Globus pallidus (tissue), 1 donor: ENCODE measurements at regions not wholly inside any gene's neighbourhood (a gene's known extent, or its start where the extent isn't known, plus 50 kb on each side); places are given as distances from the start of the nearest gene placed in this dataset.
"Not testable (repeated sequence)": the region's sequence is repeated elsewhere in the genome, so short reads cannot be mapped to it uniquely, and the experiment has no call there.

Experiments used
- DNase-seq: peaks from one replicate; pipeline ENCODE4 v3.0.0-alpha.2; 2015; ENCODE audit warnings: low spot score

- DNase-seq: no peak
Observed at GRCh38 chr7:131797841-131798240, 241.4 kb upstream of the PODXL start.

- DNase-seq: no peak
Observed at GRCh38 chr7:131795400-131795799, 239.0 kb upstream of the PODXL start.

DNA sequence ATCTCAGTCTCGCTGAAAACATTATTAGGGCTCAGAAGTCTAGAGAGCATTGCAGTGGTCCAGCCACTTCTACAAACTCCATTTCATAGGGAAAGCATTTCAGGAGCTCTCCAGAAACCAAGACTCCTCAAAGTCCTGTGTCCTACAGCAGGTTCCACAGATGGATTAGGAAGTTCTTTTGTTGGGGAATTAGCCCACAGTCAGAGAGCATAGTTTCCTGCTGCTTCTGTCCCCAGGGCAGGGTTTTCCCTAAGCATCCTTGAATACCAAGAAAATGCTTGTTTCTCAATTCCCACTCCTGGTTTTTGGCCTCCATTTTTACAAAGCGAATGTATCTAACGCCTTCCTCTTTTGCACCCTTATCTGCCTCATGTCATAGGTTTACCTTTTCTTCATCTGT is 235.9 kb upstream of the PODXL start:
- no peak for DNase-seq

DNA sequence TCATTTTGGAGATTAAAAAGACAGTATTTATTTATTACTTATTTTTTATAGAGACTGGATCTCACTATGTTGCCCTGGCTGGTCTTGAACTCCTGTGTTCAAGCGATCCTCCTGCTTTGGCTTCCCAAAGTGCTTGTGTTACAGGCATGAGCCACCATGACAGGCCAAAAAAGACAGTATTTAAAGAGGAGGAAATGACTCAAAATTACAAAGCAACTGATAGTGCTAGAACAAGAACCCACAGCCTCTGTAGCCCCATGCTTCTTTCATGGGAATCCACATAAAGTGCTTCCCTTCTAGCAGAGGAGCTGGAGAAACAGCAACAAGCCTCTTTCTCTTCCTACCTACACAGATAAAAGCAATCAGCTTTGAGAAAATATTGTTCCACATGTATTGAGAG is 230.7 kb upstream of the PODXL start:
- DNase-seq: no peak

DNA sequence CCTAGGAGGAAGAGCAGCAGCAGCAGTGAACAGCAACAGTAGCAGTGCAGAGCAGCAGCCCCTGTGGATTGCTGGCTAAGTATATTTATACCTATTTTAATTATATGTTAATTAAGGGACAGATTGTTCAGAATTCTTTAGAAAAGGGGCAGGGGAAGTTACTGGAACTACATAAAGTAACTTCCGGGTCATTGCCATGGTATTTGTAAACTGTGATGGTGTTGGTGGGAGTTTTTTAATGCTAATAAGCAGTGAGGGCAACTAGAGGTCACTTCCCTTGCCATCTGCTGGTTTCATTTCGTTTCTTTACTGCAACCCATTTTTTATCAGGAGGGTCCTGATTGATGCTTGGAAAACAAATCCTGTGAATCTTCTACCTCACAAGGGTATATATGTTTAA is 229.8 kb upstream of the PODXL start:
- no peak for DNase-seq

DNA sequence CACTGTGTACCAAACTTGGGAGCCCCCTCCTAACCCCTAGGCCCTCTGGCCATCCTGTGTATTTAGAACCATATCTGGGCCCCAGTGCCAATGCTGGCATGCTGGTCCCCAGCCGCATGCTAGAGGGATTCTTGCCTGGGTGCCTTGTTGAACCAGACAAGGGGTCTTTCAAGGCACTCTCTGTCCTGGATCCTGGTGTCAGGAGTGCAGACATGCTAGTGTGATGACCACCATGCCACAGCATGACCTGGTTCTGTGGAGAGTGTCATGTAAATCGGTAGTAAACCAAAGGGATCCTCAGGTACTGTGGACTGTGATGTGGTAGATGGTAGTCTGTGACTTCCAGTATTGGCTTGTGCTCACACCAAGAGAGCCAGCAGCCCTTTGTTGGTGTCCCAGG is 222.2 kb upstream of the PODXL start:
- no peak for DNase-seq

- DNase-seq: no peak
Observed at GRCh38 chr7:131774419-131775220, 218.2 kb upstream of the PODXL start.

DNA sequence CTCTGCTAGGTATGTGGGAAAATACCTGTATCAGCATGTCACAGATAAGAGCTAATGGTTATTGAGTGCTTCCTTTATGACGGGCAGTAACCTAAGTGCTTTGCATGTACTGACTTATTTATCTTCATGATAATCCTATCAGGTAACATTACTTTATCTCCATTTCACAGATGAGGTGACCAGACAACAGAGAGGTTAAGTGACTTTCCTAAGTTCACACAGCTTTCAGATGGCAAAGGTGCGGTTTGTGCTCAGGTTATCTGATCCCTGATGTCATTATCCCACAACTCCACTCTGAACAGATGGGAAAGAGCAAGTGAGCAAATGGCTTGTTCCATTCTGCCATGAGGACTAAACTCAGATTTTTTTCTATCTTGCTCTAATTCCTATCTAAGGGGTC is 217.0 kb upstream of the PODXL start:
- no peak for DNase-seq

DNA sequence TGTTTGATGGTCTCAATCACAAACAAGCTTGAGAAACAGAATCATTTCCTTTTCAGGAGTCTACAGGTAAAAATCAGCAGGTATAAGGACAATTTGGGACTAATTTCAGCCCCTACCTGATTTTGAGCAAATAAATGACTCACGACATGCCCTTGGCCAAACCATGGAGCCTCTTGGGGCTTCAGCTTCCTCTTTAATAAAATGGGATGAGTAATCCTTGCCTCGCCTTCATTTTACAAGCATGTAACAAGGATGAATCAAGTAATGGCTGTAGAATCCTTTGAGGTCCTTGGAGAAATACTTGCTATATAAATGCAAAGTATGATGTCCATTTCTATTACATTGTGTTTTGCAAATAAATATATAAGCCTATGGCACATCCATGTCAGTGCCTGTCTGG is 212.8 kb upstream of the PODXL start:
- no peak for DNase-seq

- no peak for DNase-seq
Observed at GRCh38 chr7:131767591-131767990, 211.2 kb upstream of the PODXL start.

DNA sequence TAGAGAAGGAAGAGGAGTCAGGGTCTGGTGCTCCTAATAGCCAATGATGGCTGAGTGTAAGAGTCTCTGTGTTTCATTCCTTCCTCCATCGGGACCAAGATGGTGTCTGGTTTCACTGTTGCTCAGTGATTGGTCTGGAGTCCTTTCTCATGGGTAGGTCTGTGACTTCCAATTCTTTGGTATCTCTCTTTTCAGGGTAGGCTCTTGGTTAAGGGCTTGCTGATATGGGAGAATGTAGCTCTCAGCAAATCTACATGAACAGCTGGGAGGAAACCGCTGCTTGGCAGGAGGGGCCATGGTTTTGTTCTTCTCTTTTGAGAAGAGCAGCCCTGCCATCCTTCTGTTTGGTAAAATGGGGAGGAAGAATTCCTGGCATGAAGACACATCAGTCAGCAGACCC is 209.1 kb upstream of the PODXL start:
- no peak for DNase-seq

DNA sequence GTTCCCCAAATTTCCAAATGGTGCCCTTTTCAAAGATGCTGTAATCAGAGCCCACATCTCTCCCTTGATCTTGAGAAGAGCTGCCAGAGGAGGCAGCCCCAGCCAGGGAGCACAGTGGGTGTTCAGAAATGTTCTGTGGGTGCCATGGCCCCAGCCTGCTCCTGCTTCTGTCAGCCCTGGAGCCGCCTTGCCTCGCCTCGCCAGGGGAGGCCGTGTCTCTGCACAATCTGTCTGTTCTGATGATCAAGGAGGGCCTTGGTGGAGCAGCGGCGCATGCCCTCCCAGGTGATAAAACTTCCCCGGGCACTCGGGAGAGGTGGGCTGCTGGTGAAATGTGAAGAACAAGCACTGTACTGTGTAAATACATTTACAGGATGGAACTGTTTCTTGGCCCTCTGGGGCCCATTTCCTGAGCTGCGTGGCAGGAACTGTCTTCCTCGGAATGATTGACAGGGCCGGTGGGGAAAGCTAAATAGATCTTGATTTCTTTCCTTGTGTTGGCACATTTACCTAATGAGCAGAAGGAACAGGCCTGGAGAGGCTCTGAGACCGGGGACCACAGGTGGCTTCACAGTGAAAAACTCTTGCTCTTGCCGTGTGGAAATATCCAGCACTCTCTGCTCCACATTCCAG is 207.8 kb upstream of the PODXL start:
- DNase-seq: no peak

GRCh38 chr7:131762753-131763152 is 206.3 kb upstream of the PODXL start:
- DNase-seq: no peak

GRCh38 chr7:131755801-131756200 is 199.4 kb upstream of the PODXL start:
- DNase-seq: not testable (repeated sequence)

GRCh38 chr7:131753620-131754222 is 197.3 kb upstream of the PODXL start:
- DNase-seq: no peak

DNA sequence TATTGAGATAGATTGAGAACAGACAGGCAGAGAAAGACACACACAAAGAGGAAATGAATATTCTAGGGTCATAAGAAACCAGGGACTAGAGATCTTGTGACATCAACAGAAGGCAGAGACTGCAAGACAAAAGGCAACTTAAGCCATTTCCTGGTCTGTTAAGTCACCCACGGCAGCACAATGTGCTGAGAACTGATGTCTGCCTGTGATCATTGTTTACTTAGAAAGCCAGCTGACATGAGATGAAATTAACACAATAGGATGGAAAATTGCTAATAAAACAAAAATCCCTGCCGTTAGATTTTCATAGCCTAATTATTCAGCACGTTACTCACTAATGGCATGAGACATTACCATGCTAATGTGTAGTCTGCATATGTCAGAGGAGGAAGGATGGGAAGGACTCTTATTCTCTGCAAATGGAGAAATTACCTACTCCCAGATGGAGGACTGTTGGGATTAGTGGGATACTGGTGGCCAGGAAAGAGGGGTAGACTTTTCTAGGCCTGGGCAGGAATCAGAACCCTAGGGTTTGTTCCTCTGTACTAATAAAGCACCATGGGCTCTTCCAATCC is 191.3 kb upstream of the PODXL start:
- DNase-seq: no peak

DNA sequence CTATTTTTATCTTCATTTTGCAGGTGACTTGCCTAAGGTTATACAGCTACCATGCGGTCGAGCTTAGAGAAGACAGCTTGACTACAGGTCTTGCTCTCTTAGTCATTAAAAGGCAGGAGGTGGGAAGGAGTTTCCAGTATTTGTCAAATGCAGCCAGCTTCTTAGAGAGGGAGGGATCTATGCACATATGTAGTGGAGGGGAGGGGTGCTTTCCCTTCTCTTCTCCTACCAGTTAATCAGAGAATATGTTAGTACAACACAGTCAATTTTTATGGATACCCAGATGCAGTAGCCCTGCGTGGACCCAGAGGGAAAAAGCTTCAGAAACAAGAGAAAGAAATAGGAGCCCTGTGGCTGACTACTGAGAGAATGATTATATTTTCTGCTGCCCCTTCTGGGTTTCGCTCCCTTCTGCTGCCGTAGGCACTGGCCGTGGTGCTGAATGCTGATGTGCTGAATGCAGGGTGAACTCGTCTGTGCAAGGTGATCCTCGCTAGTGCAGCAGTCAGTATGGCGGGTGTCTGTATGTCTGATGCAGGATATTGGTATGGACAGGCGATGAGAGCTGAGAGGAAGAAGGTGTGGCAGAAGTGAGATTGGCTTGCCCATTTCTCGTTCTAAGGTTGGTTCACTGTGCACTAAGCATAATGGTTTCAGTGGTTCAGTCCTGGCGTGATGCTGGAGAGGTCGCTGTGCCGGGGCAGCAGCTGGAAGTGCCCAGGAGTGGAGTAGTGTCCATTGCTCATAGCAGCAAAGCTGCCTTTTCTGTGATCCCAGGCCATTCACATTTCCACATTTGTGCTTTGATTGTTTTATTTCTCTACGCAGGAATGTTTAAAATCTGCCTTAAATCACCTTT is 189.2 kb upstream of the PODXL start:
- no peak for DNase-seq

- no peak for DNase-seq
Observed at GRCh38 chr7:131741446-131741845, 185.0 kb upstream of the PODXL start.

GRCh38 chr7:131737746-131738465 is 181.5 kb upstream of the PODXL start:
- DNase-seq: no peak

DNA sequence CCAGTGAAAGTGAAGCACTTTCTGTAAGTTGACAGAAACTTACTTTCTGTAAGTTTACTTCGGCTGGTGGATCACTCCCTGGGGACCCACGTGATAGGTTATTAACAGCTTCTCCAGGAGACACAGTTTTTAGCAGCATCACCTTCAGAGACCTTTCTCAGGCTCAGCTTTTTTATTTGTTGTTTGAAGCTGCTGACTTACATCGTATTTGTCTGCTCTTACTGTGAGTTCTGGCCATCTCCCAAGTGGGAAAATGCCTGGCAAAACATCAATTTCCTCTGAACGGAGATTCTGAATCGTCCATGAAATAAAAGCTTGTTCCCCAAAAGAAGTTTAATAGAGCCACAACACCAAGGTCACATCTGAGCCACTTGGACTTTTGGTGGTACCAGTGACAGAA is 178.7 kb upstream of the PODXL start:
- no peak for DNase-seq

DNA sequence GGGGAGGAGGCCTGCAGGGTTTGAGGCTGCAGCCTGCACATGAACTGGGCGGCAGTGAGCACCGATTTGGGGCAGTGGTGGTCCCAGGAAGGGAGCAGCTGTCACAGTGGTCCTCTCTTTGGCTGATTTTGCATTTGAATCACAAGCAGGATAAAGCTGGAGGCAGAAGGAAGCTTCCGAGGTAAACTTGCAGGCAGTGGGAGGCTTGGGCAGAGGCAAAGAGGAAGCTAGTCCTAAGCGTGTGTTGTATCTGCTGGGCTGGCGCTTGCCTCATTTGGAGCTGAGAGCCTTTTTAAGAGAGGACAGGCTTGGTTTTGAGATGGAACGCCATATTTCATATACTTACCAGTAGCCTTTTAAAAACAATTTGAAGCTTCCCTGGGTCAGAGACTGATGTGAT is 177.2 kb upstream of the PODXL start:
- DNase-seq: no peak
